CD14-positive monocyte (primary cell): ENCODE measurements at regions not wholly inside any gene's neighbourhood (a gene's known extent, or its start where the extent isn't known, plus 50 kb on each side); places are given as distances from the start of the nearest gene placed in this dataset.
"Not testable (repeated sequence)": the region's sequence is repeated elsewhere in the genome, so short reads cannot be mapped to it uniquely, and the experiment has no call there.

Source experiments
- DNase-seq, 3 donors: peaks; one replicate each; pipeline ENCODE4 v3.0.0-alpha.2; 2011 to 2022
- H2AFZ ChIP-seq: 2 replicates; pipeline ENCODE4 v1.6.0; 2012; ENCODE audit warnings: mild to moderate bottlenecking, low read depth, low read length, inconsistent platforms; ENCODE audit not compliant: insufficient read depth, poor library complexity, severe bottlenecking
- H3K27ac ChIP-seq, 2 donors: 1 replicate in 1 of 2; 2 replicates in 1 of 2; pipeline ENCODE4 v1.5.1; 2012 to 2013; ENCODE audit warnings: low read length in 2 of 2, control low read depth in 1 of 2, inconsistent platforms in 1 of 2, low read depth in 1 of 2, mild to moderate bottlenecking in 1 of 2
- H3K27me3 ChIP-seq, 2 donors: one replicate each; pipeline versions ENCODE4 v1.6.0 to v1.6.1; 2011 to 2013; ENCODE audit warnings: low read length in 2 of 2; ENCODE audit not compliant: control insufficient read depth in 2 of 2, insufficient read depth in 2 of 2
- H3K36me3 ChIP-seq, 2 donors: replicated peaks in 1 of 2; 1 replicate in 1 of 2; 2 replicates in 1 of 2; pipeline versions ENCODE4 v1.5.1 to v1.6.1; 2012 to 2013; ENCODE audit warnings: low read length in 2 of 2, control low read depth in 1 of 2, inconsistent platforms in 1 of 2, mild to moderate bottlenecking in 1 of 2; ENCODE audit not compliant: insufficient read depth in 2 of 2, control insufficient read depth in 1 of 2
- H3K4me1 ChIP-seq, 2 donors: 1 replicate in 1 of 2; 2 replicates in 1 of 2; pipeline versions ENCODE4 v1.5.1 to v1.6.1; 2012 to 2013; ENCODE audit warnings: low read length in 2 of 2, control low read depth in 1 of 2, inconsistent platforms in 1 of 2, mild to moderate bottlenecking in 1 of 2, moderate library complexity in 1 of 2; ENCODE audit not compliant: insufficient read depth in 2 of 2, control insufficient read depth in 1 of 2
- H3K4me2 ChIP-seq: replicated peaks from 2 replicates; pipeline ENCODE3; 2012; ENCODE audit warnings: low read length, moderate library complexity, mild to moderate bottlenecking; ENCODE audit not compliant: poor library complexity, severe bottlenecking; ENCODE audit errors: extremely low read depth
- H3K4me3 ChIP-seq, 3 experiments: fragments of 200-600 bp in 1 of 3; sonication (generic) in 1 of 3; replicated peaks in 1 of 3; 1 replicate in 2 of 3; 2 replicates in 1 of 3; pipeline ENCODE4 v1.5.1; 2011 to 2013; ENCODE audit warnings: low read length in 3 of 3, mild to moderate bottlenecking in 3 of 3, control low read depth in 2 of 3, low read depth in 2 of 3, inconsistent platforms in 1 of 3, moderate library complexity in 1 of 3
- H3K79me2 ChIP-seq: 2 replicates; pipeline ENCODE4 v1.6.0; 2012; ENCODE audit warnings: mild to moderate bottlenecking, control low read depth, inconsistent platforms, low read length, moderate library complexity; ENCODE audit not compliant: insufficient read depth
- H3K9ac ChIP-seq: 2 replicates; pipeline ENCODE4 v1.6.0; 2017; ENCODE audit warnings: low read length, mild to moderate bottlenecking; ENCODE audit not compliant: insufficient read depth, poor library complexity, severe bottlenecking
- H3K9me3 ChIP-seq, 2 donors: replicated peaks in 1 of 2; 1 replicate in 1 of 2; 2 replicates in 1 of 2; pipeline versions ENCODE4 v1.5.1 to v1.6.1; 2012 to 2013; ENCODE audit warnings: low read length in 2 of 2, control low read depth in 1 of 2; ENCODE audit not compliant: control insufficient read depth in 1 of 2, insufficient read depth in 1 of 2
- H4K20me1 ChIP-seq: 2 replicates; pipeline ENCODE4 v1.6.0; 2012; ENCODE audit warnings: mild to moderate bottlenecking, low read length, control low read depth, moderate library complexity; ENCODE audit not compliant: insufficient read depth
- H3K27ac Mint-ChIP-seq, 7 donors: one replicate each; pipeline ENCODE4 v1.8.0; 2020; ENCODE audit warnings: mild to moderate bottlenecking in 7 of 7, mixed read lengths in 7 of 7, moderate library complexity in 6 of 7, inconsistent platforms in 2 of 7
- H3K27me3 Mint-ChIP-seq, 3 donors: one replicate each; pipeline ENCODE4 v1.8.0; 2021 to 2022; ENCODE audit warnings: low read depth in 3 of 3, mild to moderate bottlenecking in 3 of 3, mixed read lengths in 3 of 3, moderate library complexity in 3 of 3, inconsistent platforms in 1 of 3
- H3K36me3 Mint-ChIP-seq, 2 donors: one replicate each; pipeline ENCODE4 v1.8.0; 2020; ENCODE audit warnings: mixed read lengths in 2 of 2, inconsistent platforms in 1 of 2, mild to moderate bottlenecking in 1 of 2
- H3K4me1 Mint-ChIP-seq: one replicate; pipeline ENCODE4 v1.8.0; 2020; ENCODE audit warnings: mild to moderate bottlenecking, mixed read lengths
- H3K4me3 Mint-ChIP-seq, 2 donors: one replicate each; pipeline ENCODE4 v1.8.0; 2020; ENCODE audit warnings: mild to moderate bottlenecking in 2 of 2, mixed read lengths in 2 of 2, moderate library complexity in 1 of 2
- H3K9me3 Mint-ChIP-seq, 7 donors: one replicate each; pipeline ENCODE4 v1.8.0; 2020 to 2022; ENCODE audit warnings: mixed read lengths in 7 of 7, mild to moderate bottlenecking in 6 of 7, moderate library complexity in 6 of 7, inconsistent platforms in 2 of 7
- CTCF ChIP-seq: fragments of 200-600 bp; IDR thresholded peaks from one replicate; pipeline ENCODE4 v1.8.0; 2022; ENCODE audit warnings: antibody characterized with exemption, mild to moderate bottlenecking
- WGBS: methylation state at CpG from one replicate; pipeline ENCODE4 v1.1.5; 2013; ENCODE audit warnings: missing lambda C conversion rate; ENCODE audit not compliant: insufficient coverage; 5-methylcytosine and 5-hydroxymethylcytosine counted together
- intact Hi-C, 2 donors: fragments of 100-400 bp; cut with micrococcal nuclease; formaldehyde crosslinking; loops; one replicate each; pipeline versions ENCODE4 v1.15.0 to v1.15.1; 2023

GRCh38 chrX:81979806-81980515 lies 778.1 kb downstream of the SH3BGRL start:
- Histone ChIP-seq H3K27me3 (no peaks in the 10 kb centered on the region), H2AFZ (no peak overlapping the region), H3K9ac (no peak overlapping the region), H3K9me3 (peaks cover 0 to 5% of the 10 kb centered on the region in 2 donors), H3K27ac (no peak overlapping the region), H4K20me1 (no peaks in the 10 kb centered on the region), H3K4me3 (no peak overlapping the region), H3K4me2 (no peak overlapping the region), H3K36me3 (no peaks in the 10 kb centered on the region), H3K4me1 (no peaks in the 10 kb centered on the region), H3K79me2 (no peaks in the 10 kb centered on the region)
- Mint-ChIP-seq H3K4me3 (no peak overlapping the region), H3K27ac (no peak overlapping the region), H3K4me1 (no peaks in the 10 kb centered on the region), H3K36me3 (no peaks in the 10 kb centered on the region), H3K27me3 (peaks cover 0 to 2% (median 0%) of the 10 kb centered on the region in 3 donors), H3K9me3 (peaks cover 0 to 8% (median 2%) of the 10 kb centered on the region in 7 donors)
- DNase-seq = no peak
- no CpG with 5 or more reads among the region's 5 CpGs for WGBS
- no peak for TF ChIP-seq CTCF
- intact Hi-C loops = no loop called here

- H3K4me1 Mint-ChIP-seq, H3K4me3 Mint-ChIP-seq, H4K20me1 ChIP-seq, H3K4me2 ChIP-seq, H3K4me3 ChIP-seq, H3K9me3 ChIP-seq, H3K36me3 Mint-ChIP-seq, H3K4me1 ChIP-seq, H3K9me3 Mint-ChIP-seq, DNase-seq, H2AFZ ChIP-seq, H3K9ac ChIP-seq, H3K27ac ChIP-seq, H3K27ac Mint-ChIP-seq, H3K27me3 Mint-ChIP-seq, H3K79me2 ChIP-seq, H3K36me3 ChIP-seq, H3K27me3 ChIP-seq, intact Hi-C loops: not testable (repeated sequence)
- WGBS = no CpG with 5 or more reads among the region's 2 CpGs
Observed at GRCh38 chrX:81987217-81987616, 785.3 kb downstream of the SH3BGRL start.
